Astrocyte (in vitro differentiated cells and primary cell): ENCODE measurements at regions not wholly inside any gene's neighbourhood (a gene's known extent, or its start where the extent isn't known, plus 50 kb on each side); places are given as distances from the start of the nearest gene placed in this dataset.
"Not testable (repeated sequence)": the region's sequence is repeated elsewhere in the genome, so short reads cannot be mapped to it uniquely, and the experiment has no call there.

Experiments
- DNase-seq: peaks from one replicate; pipeline ENCODE4 v3.0.0-alpha.2; 2010; ENCODE audit warnings: low read depth
- FAIRE-seq: peaks from 2 replicates; lab custom pipeline; 2011; peaks lifted over from hg19 to GRCh38; lab: Jason Lieb, UNC
- H2AFZ ChIP-seq: 2 replicates; pipeline ENCODE4 v1.6.0; 2012; ENCODE audit warnings: low read depth, low read length, inconsistent platforms
- H3K27ac ChIP-seq: 2 replicates; pipeline ENCODE4 v1.5.1; 2011; ENCODE audit warnings: low read depth, low read length, inconsistent platforms
- H3K27me3 ChIP-seq: 2 replicates; pipeline ENCODE4 v1.6.0; 2011; ENCODE audit warnings: low read length, inconsistent platforms; ENCODE audit not compliant: insufficient read depth
- H3K36me3 ChIP-seq: 2 replicates; pipeline ENCODE4 v1.5.1; 2011; ENCODE audit warnings: low read length, inconsistent platforms; ENCODE audit not compliant: insufficient read depth
- H3K4me1 ChIP-seq: 2 replicates; pipeline ENCODE4 v1.5.1; 2011; ENCODE audit warnings: low read length, inconsistent platforms; ENCODE audit not compliant: insufficient read depth
- H3K4me2 ChIP-seq: 2 replicates; pipeline ENCODE4 v1.6.0; 2012; ENCODE audit warnings: low read length, inconsistent platforms
- H3K4me3 ChIP-seq: 2 replicates; pipeline ENCODE4 v1.5.1; 2011; ENCODE audit warnings: low read depth, mild to moderate bottlenecking, low read length, inconsistent platforms; ENCODE audit not compliant: insufficient read depth
- H3K79me2 ChIP-seq: 2 replicates; pipeline ENCODE4 v1.6.0; 2012; ENCODE audit warnings: mild to moderate bottlenecking, low read length, inconsistent platforms; ENCODE audit not compliant: insufficient read depth
- H3K9ac ChIP-seq: 2 replicates; pipeline ENCODE4 v1.6.0; 2012; ENCODE audit warnings: mild to moderate bottlenecking, low read length, inconsistent platforms
- H3K9me3 ChIP-seq: 2 replicates; pipeline ENCODE4 v1.5.1; 2012; ENCODE audit warnings: low read depth, mild to moderate bottlenecking, low read length, inconsistent platforms; ENCODE audit not compliant: insufficient read depth
- H4K20me1 ChIP-seq: 2 replicates; pipeline ENCODE4 v1.6.0; 2012; ENCODE audit warnings: low read length, inconsistent platforms; ENCODE audit not compliant: insufficient read depth
- H3K27ac Mint-ChIP-seq: one replicate; pipeline ENCODE4 v1.8.0; 2021; ENCODE audit warnings: mild to moderate bottlenecking, mixed read lengths; ENCODE audit not compliant: unreplicated experiment
- H3K27me3 Mint-ChIP-seq: one replicate; pipeline ENCODE4 v1.8.0; 2021; ENCODE audit warnings: low read depth, mixed read lengths; ENCODE audit not compliant: unreplicated experiment
- H3K36me3 Mint-ChIP-seq: one replicate; pipeline ENCODE4 v1.8.0; 2021; ENCODE audit warnings: low read depth, mixed read lengths; ENCODE audit not compliant: unreplicated experiment
- H3K4me1 Mint-ChIP-seq: one replicate; pipeline ENCODE4 v1.8.0; 2021; ENCODE audit warnings: low read depth, mixed read lengths; ENCODE audit not compliant: unreplicated experiment
- H3K4me3 Mint-ChIP-seq: one replicate; pipeline ENCODE4 v1.8.0; 2021; ENCODE audit warnings: mild to moderate bottlenecking, moderate library complexity, mixed read lengths; ENCODE audit not compliant: unreplicated experiment
- H3K9me3 Mint-ChIP-seq: one replicate; pipeline ENCODE4 v1.8.0; 2021; ENCODE audit warnings: mild to moderate bottlenecking, mixed read lengths; ENCODE audit not compliant: unreplicated experiment
- CTCF ChIP-seq: IDR thresholded peaks from 2 replicates; pipeline ENCODE4 v1.5.1; 2011; ENCODE audit warnings: low read depth, mild to moderate bottlenecking, inconsistent platforms, low read length, moderate library complexity; ENCODE audit not compliant: insufficient read depth
- EZH2 ChIP-seq: IDR thresholded peaks from 2 replicates; pipeline ENCODE4 v1.6.1; 2012; ENCODE audit warnings: mild to moderate bottlenecking, low read length, inconsistent platforms; ENCODE audit not compliant: insufficient read depth

GRCh38 chr5:121478636-121479035 is 373.0 kb upstream of the FTMT start:
- H3K9me3 ChIP-seq = no peaks in the 10 kb centered on the region
- Mint-ChIP-seq H3K4me3 (no peak overlapping the region), H3K9me3 (no peaks in the 10 kb centered on the region), H3K27ac (no peak overlapping the region), H3K36me3 (no peaks in the 10 kb centered on the region), H3K27me3 (no peaks in the 10 kb centered on the region), H3K4me1 (no peaks in the 10 kb centered on the region)
- no peaks in the 10 kb centered on the region for H4K20me1 ChIP-seq
- no peak overlapping the region for H3K27ac ChIP-seq
- no peaks in the 10 kb centered on the region for H3K36me3 ChIP-seq
- TF ChIP-seq EZH2 (no peak), CTCF (no peak)
- DNase-seq (no peak), FAIRE-seq (no peak)
- H3K27me3 ChIP-seq = no peaks in the 10 kb centered on the region
- H3K4me3 ChIP-seq = no peak overlapping the region
- no peak overlapping the region for H3K4me2 ChIP-seq
- H2AFZ ChIP-seq = no peak overlapping the region
- no peaks in the 10 kb centered on the region for H3K4me1 ChIP-seq
- no peak overlapping the region for H3K9ac ChIP-seq
- no peaks in the 10 kb centered on the region for H3K79me2 ChIP-seq

GRCh38 chr5:121479337-121479736 is 372.3 kb upstream of the FTMT start:
- H3K36me3 Mint-ChIP-seq = no peaks in the 10 kb centered on the region
- Histone ChIP-seq H3K4me1 (no peaks in the 10 kb centered on the region), H3K9ac (no peak overlapping the region), H3K27ac (no peak overlapping the region), H3K79me2 (no peaks in the 10 kb centered on the region), H3K9me3 (no peaks in the 10 kb centered on the region), H2AFZ (no peak overlapping the region), H3K4me3 (no peak overlapping the region), H3K36me3 (no peaks in the 10 kb centered on the region), H3K27me3 (no peaks in the 10 kb centered on the region), H3K4me2 (no peak overlapping the region), H4K20me1 (no peaks in the 10 kb centered on the region)
- H3K27me3 Mint-ChIP-seq = no peaks in the 10 kb centered on the region
- no peak for TF ChIP-seq CTCF
- no peak for TF ChIP-seq EZH2
- FAIRE-seq (no peak), DNase-seq (no peak)
- H3K4me1 Mint-ChIP-seq = no peaks in the 10 kb centered on the region
- no peaks in the 10 kb centered on the region for H3K9me3 Mint-ChIP-seq
- no peak overlapping the region for H3K4me3 Mint-ChIP-seq
- no peak overlapping the region for H3K27ac Mint-ChIP-seq

- H3K79me2 ChIP-seq = no peaks in the 10 kb centered on the region
- no peak overlapping the region for H3K4me3 Mint-ChIP-seq
- FAIRE-seq (no peak), DNase-seq (no peak)
- H3K4me1 ChIP-seq = no peaks in the 10 kb centered on the region
- no peak overlapping the region for H3K27ac Mint-ChIP-seq
- H3K27ac ChIP-seq = no peak overlapping the region
- H3K27me3 Mint-ChIP-seq = no peaks in the 10 kb centered on the region
- no peak overlapping the region for H2AFZ ChIP-seq
- H3K36me3 ChIP-seq = no peaks in the 10 kb centered on the region
- no peaks in the 10 kb centered on the region for H3K9me3 Mint-ChIP-seq
- no peak overlapping the region for H3K4me2 ChIP-seq
- H4K20me1 ChIP-seq = no peaks in the 10 kb centered on the region
- no peaks in the 10 kb centered on the region for H3K27me3 ChIP-seq
- no peaks in the 10 kb centered on the region for H3K36me3 Mint-ChIP-seq
- no peak overlapping the region for H3K9ac ChIP-seq
- TF ChIP-seq EZH2 = no peak
- no peak for TF ChIP-seq CTCF
- no peaks in the 10 kb centered on the region for H3K9me3 ChIP-seq
- H3K4me1 Mint-ChIP-seq = peaks cover 6% of the 10 kb centered on the region
- no peak overlapping the region for H3K4me3 ChIP-seq
Measured at GRCh38 chr5:121485281-121485680, 366.4 kb upstream of the FTMT start.

- H3K9me3 Mint-ChIP-seq, H3K4me3 Mint-ChIP-seq, DNase-seq, H3K27me3 Mint-ChIP-seq, H4K20me1 ChIP-seq, H3K9ac ChIP-seq, H2AFZ ChIP-seq, H3K36me3 Mint-ChIP-seq, H3K9me3 ChIP-seq, H3K36me3 ChIP-seq, H3K4me1 Mint-ChIP-seq, H3K79me2 ChIP-seq, H3K27ac Mint-ChIP-seq, H3K4me1 ChIP-seq, H3K27ac ChIP-seq, H3K4me3 ChIP-seq, H3K4me2 ChIP-seq, H3K27me3 ChIP-seq, FAIRE-seq: not testable (repeated sequence)
Measured at GRCh38 chr5:121485999-121486398, 365.7 kb upstream of the FTMT start.
